ENCODE measurements at regions not wholly inside any gene's neighbourhood (a gene's known extent, or its start where the extent isn't known, plus 50 kb on each side); places are given as distances from the start of the nearest gene placed in this dataset.

GRCh38 chr2:75765798-75766197 is 55.1 kb upstream of the GCFC2 start:
- TF ChIP-seq CTCF (IDR thresholded peaks at IDR 0.05), result no peak
- TF ChIP-seq MXI1 (IDR thresholded peaks at IDR 0.05; ENCODE audit: low read depth, low read length), result no peak
- TF ChIP-seq USF1 (IDR thresholded peaks at IDR 0.05; ENCODE audit: borderline replicate concordance, low read depth), result no peak
- no peak for TF ChIP-seq ELF1 (IDR thresholded peaks at IDR 0.05)
- TF ChIP-seq POLR2AphosphoS5 (IDR thresholded peaks at IDR 0.05; ENCODE audit: low read depth, low read length), result no peak
- TF ChIP-seq USF2 (IDR thresholded peaks at IDR 0.05; ENCODE audit: borderline replicate concordance, low read depth, low read length), result no peak
- TF ChIP-seq ZBTB33 (IDR thresholded peaks at IDR 0.05; ENCODE audit: borderline replicate concordance, low read depth), result no peak
- TF ChIP-seq MAX (IDR thresholded peaks at IDR 0.05; ENCODE audit: low read depth), result no peak
- no peak for TF ChIP-seq EP300 (IDR thresholded peaks at IDR 0.05; ENCODE audit: borderline replicate concordance in 1 of 2, low read depth in 1 of 2, low read length in 1 of 2)
- TF ChIP-seq GATA2 (CRISPR knock-in tag; IDR thresholded peaks at IDR 0.05), result no peak
- no peak for TF ChIP-seq CHD2 (IDR thresholded peaks at IDR 0.05; ENCODE audit: low read length, partially characterized antibody)
- TF ChIP-seq TEAD4 (IDR thresholded peaks at IDR 0.05; ENCODE audit: borderline replicate concordance, insufficient read depth), result no peak
- no peak for TF ChIP-seq FOXJ3 (CRISPR knock-in tag; IDR thresholded peaks at IDR 0.05)
- TF ChIP-seq RCOR1 (IDR thresholded peaks at IDR 0.05; ENCODE audit: low read length), result no peak
